ENCODE measurements at regions not wholly inside any gene's neighbourhood (a gene's known extent, or its start where the extent isn't known, plus 50 kb on each side); places are given as distances from the start of the nearest gene placed in this dataset.
"Not testable (repeated sequence)": the region's sequence is repeated elsewhere in the genome, so short reads cannot be mapped to it uniquely, and the experiment has no call there.

GRCh38 chr11:25758145-25758661, 573.7 kb upstream of the ANO3 start:
- no peak for DNase-seq (ENCODE audit: low spot score)

- no peak for DNase-seq (ENCODE audit: low spot score)
Measured at GRCh38 chr11:25766332-25767015, 565.5 kb upstream of the ANO3 start.

GRCh38 chr11:25769287-25769686, 562.6 kb upstream of the ANO3 start:
- no peak for DNase-seq (ENCODE audit: low spot score)

- no peak for DNase-seq (ENCODE audit: low spot score)
Measured at GRCh38 chr11:25771605-25772004, 560.3 kb upstream of the ANO3 start.

- DNase-seq (ENCODE audit: low spot score): no peak
Measured at GRCh38 chr11:25775603-25776002, 556.3 kb upstream of the ANO3 start.

GRCh38 chr11:25776238-25776637, 555.7 kb upstream of the ANO3 start:
- DNase-seq (ENCODE audit: low spot score): no peak

GRCh38 chr11:25777343-25777742, 554.6 kb upstream of the ANO3 start:
- DNase-seq (ENCODE audit: low spot score): no peak

- DNase-seq (ENCODE audit: low spot score): no peak
Measured at GRCh38 chr11:25779033-25779432, 552.9 kb upstream of the ANO3 start.

GRCh38 chr11:25787416-25787815, 544.5 kb upstream of the ANO3 start:
- DNase-seq (ENCODE audit: low spot score): no peak

- no peak for DNase-seq (ENCODE audit: low spot score)
Measured at GRCh38 chr11:25790396-25790795, 541.5 kb upstream of the ANO3 start.

GRCh38 chr11:25793637-25794036, 538.3 kb upstream of the ANO3 start:
- DNase-seq (ENCODE audit: low spot score): no peak

- no peak for DNase-seq (ENCODE audit: low spot score)
Measured at GRCh38 chr11:25794804-25795203, 537.1 kb upstream of the ANO3 start.

GRCh38 chr11:25816411-25816810, 515.5 kb upstream of the ANO3 start:
- no peak for DNase-seq (ENCODE audit: low spot score)

GRCh38 chr11:25824688-25825087, 507.2 kb upstream of the ANO3 start:
- no peak for DNase-seq (ENCODE audit: low spot score)

- DNase-seq (ENCODE audit: low spot score): not testable (repeated sequence)
Measured at GRCh38 chr11:25831485-25831884, 500.4 kb upstream of the ANO3 start.

GRCh38 chr11:25838918-25839625, 492.9 kb upstream of the ANO3 start:
- DNase-seq (ENCODE audit: low spot score): no peak

- DNase-seq (ENCODE audit: low spot score): no peak
Measured at GRCh38 chr11:25844811-25845210, 487.1 kb upstream of the ANO3 start.

GRCh38 chr11:25855916-25856315, 476.0 kb upstream of the ANO3 start:
- no peak for DNase-seq (ENCODE audit: low spot score)

GRCh38 chr11:25859776-25860175, 472.2 kb upstream of the ANO3 start:
- DNase-seq (ENCODE audit: low spot score): no peak

GRCh38 chr11:25860677-25861450, 471.1 kb upstream of the ANO3 start:
- no peak for DNase-seq (ENCODE audit: low spot score)

- DNase-seq (ENCODE audit: low spot score): no peak
Measured at GRCh38 chr11:25862159-25862558, 469.8 kb upstream of the ANO3 start.

- DNase-seq (ENCODE audit: low spot score): no peak
Measured at GRCh38 chr11:25863986-25864385, 467.9 kb upstream of the ANO3 start.

GRCh38 chr11:25876456-25876965, 455.4 kb upstream of the ANO3 start:
- no peak for DNase-seq (ENCODE audit: low spot score)
